Body of pancreas (tissue), 4 donors: ENCODE measurements at regions not wholly inside any gene's neighbourhood (a gene's known extent, or its start where the extent isn't known, plus 50 kb on each side); places are given as distances from the start of the nearest gene placed in this dataset.

ENCODE experiments used
- POLR2A ChIP-seq, 3 donors: fragments of 450-650 bp; IDR thresholded peaks; one replicate each; pipeline ENCODE4 v1.6.1; 2016; ENCODE audit warnings: antibody characterized with exemption in 3 of 3, mild to moderate bottlenecking in 2 of 3
- TF ChIP-seq, protein P1 (sequence below), 7 experiments: fragments of 450-650 bp in 4 of 7; fragments of 200-600 bp in 3 of 7; sonication (generic) in 3 of 7; IDR thresholded peaks; one replicate each; pipeline ENCODE4 v1.5.1; 2016 to 2019; ENCODE audit warnings: antibody characterized with exemption in 7 of 7

DNA sequence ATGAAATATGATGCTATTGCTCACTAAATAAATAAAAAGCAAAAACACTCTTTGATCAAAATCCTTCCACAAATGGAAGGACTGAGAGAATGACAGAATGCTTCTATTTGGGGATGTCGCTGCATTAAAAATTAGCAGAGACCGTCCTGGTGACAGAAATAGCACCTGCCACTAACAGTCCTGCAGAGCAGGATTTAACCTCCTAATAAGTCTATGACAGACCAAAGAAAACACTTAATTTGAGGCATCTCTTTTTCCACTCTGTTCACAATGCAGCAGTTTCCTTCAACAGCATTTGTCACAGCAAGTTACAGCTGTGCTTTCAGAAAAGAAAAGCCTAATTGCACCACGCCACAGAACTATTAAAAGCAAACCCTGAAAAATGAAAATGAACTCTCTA, 140.6 kb upstream of the BEND6 start:
- TF ChIP-seq, protein P1, sequence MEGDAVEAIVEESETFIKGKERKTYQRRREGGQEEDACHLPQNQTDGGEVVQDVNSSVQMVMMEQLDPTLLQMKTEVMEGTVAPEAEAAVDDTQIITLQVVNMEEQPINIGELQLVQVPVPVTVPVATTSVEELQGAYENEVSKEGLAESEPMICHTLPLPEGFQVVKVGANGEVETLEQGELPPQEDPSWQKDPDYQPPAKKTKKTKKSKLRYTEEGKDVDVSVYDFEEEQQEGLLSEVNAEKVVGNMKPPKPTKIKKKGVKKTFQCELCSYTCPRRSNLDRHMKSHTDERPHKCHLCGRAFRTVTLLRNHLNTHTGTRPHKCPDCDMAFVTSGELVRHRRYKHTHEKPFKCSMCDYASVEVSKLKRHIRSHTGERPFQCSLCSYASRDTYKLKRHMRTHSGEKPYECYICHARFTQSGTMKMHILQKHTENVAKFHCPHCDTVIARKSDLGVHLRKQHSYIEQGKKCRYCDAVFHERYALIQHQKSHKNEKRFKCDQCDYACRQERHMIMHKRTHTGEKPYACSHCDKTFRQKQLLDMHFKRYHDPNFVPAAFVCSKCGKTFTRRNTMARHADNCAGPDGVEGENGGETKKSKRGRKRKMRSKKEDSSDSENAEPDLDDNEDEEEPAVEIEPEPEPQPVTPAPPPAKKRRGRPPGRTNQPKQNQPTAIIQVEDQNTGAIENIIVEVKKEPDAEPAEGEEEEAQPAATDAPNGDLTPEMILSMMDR (IDR thresholded peaks at IDR 0.05) = no peak
- no peak for TF ChIP-seq POLR2A (IDR thresholded peaks at IDR 0.05)
